ENCODE measurements at regions not wholly inside any gene's neighbourhood (a gene's known extent, or its start where the extent isn't known, plus 50 kb on each side); places are given as distances from the start of the nearest gene placed in this dataset.
"Not testable (repeated sequence)": the region's sequence is repeated elsewhere in the genome, so short reads cannot be mapped to it uniquely, and the experiment has no call there.

- DNase-seq (ENCODE audit: low read depth in 3 of 3, low spot score in 1 of 3): no peak
Observed at GRCh38 chrX:5702890-5703289, 525.8 kb downstream of the NLGN4X start.

DNA sequence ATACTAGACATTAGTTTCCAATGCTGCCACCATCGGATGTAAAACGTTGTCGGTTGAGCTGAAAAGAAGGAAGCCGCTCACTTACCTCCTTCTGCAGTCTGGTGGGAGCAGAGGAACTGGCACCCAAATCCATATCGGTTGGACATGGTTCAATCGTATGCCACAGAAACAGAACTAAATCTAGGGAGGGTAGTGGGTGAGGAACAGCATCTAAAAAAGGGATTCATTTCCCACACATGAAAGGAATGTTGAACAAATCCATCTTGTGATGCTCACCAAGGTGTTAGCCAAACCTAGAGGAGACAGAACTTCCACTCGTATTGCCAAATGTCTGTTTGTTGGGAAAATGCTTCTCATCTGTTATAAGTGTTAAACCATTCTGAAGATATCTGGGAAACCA, 532.7 kb downstream of the NLGN4X start:
- DNase-seq (ENCODE audit: low read depth in 3 of 3, low spot score in 1 of 3): no peak

- DNase-seq (ENCODE audit: low read depth in 3 of 3, low spot score in 1 of 3): no peak
Observed at GRCh38 chrX:5683996-5684395, 544.7 kb downstream of the NLGN4X start.

DNA sequence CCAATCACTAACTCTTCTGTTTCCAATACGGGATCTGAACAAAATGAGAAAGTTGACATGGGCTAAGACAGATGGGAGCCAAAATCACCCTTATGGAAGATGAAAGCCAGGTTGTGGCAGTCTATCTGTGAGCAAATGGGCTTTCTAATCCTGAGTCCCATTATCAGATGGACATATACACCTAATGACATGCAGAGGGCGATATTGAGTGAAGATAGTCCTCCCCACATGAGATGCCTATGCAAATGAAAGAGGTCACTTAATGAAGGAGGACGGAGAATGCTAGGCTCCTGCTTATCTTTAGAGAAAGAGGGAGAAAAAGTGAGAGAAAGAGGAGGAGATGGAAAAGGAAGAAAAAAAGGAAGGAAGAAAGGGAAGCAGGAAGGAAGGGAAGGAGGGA, 547.5 kb downstream of the NLGN4X start:
- DNase-seq (ENCODE audit: low read depth in 3 of 3, low spot score in 1 of 3): no peak

- DNase-seq (ENCODE audit: low read depth in 3 of 3, low spot score in 1 of 3): no peak
Observed at GRCh38 chrX:5674036-5674435, 554.6 kb downstream of the NLGN4X start.

DNA sequence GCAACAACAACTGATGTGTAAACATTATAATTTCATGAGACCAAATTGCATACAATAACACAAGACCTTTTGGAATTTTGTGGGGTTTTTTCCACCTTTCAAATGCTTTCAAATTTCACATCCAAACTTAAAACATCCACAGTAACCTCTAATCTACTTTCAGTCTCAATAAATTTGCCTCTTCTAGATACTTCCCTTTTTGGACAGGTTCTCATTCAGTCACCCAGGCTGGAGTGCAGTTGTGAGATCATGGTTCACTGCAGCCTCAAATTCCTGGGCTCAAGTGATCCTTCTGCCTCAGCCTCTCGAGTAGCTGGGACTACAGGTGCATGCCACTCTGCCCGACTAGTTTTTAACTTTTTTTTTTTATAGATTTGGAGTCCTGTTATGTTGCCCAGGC, 556.6 kb downstream of the NLGN4X start:
- no peak for DNase-seq (ENCODE audit: low read depth in 3 of 3, low spot score in 1 of 3)

DNA sequence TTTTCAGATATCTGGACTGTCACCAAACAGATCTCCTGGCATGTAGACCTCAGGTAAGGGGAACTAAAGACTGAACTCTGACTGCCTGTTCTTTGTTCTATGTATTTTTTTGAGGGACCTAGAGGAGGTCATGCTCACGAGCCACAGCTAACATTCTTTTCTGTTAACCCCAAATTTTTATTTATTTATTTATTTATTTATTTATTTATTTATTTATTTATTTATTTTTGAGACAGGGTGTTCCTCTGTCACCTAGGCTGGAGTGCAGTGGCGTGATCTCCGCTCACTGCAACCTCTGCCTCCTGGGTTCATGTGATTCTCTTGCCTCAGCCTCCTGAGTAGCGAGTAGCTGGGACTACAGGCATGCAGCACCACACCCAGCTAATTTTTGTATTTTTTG, 562.0 kb downstream of the NLGN4X start:
- not testable (repeated sequence) for DNase-seq (ENCODE audit: low read depth in 3 of 3, low spot score in 1 of 3)

DNA sequence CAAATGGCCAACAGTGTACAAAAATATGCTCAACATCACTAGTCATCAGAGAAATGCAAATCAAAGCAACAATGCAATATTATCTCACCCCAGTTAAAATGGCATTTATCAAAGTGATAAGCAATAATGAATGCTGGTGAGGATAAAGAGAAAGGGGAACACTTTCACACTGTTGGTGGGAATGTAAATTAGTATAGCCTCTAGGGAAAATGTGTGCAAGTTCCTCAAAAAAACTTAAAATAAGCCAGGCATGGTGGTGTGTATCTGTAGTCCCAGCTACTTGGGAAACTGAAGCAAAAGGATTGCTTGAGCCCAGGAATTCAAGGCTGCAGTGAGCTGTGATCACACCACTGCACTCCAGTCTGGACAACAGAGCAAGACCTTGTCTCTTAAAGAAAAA, 572.1 kb downstream of the NLGN4X start:
- DNase-seq (ENCODE audit: low read depth in 3 of 3, low spot score in 1 of 3): no peak

DNA sequence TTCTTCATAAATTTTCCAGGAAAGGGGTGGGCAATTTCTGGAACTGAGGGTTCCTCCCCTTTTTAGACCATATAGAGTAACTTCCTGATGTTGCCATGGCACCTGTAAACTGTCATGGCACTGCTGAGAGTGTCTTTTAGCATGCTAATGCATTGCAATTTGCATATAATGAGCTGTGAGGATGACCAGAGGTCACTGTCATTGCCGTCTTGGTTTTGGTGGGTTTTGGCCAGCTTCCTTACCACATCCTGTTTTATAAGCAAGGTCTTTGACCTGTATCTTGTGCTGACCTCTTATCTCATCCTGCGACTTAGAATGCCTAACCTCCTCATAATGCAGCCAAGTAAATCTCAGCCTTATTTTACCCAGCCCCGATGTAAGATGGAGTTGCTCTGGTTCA, 577.8 kb downstream of the NLGN4X start:
- DNase-seq (ENCODE audit: low read depth in 3 of 3, low spot score in 1 of 3): no peak

- DNase-seq (ENCODE audit: low read depth in 3 of 3, low spot score in 1 of 3): no peak
Observed at GRCh38 chrX:5648941-5649568, 579.6 kb downstream of the NLGN4X start.

GRCh38 chrX:5646818-5647217, 581.8 kb downstream of the NLGN4X start:
- DNase-seq (ENCODE audit: low read depth in 3 of 3, low spot score in 1 of 3): no peak

DNA sequence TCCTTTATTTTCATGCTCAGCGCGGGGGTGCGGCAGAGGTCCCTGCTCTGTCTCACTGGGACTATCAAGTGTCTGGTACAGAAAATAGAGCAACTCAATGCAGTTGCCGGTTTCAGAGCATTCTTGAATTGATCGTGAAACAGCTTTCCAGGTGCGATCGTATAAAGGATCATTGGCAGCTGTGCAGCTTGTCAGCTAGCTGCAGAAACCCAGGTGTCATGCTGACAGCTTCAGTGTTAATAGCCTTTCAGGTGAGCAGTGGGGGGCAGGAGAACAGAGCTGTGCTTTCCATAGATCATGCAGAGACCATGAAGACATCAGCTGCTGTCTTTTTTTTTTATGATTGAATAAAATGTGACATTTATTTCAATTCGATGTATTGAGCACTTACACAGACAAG, 583.9 kb downstream of the NLGN4X start:
- DNase-seq (ENCODE audit: low read depth in 3 of 3, low spot score in 1 of 3): no peak

DNA sequence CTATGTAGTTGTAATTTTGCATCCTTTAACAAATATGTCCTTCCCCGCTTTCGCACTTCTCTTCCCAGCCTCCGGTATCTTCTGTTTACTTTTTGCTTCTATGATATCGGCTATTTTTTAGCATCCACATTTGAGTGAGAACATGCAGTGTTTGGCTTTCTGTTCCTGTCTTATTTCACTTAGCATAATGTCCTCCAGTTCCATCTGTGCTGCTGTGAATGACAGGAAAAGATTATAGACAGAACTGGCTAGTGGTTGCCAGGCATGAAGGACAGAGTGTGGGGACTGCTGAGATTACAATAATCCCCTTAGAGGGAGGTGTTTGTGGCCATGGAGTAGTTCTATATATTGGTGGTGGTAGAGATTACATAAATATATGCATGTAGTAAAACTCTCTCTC, 588.6 kb downstream of the NLGN4X start:
- DNase-seq (ENCODE audit: low read depth in 3 of 3, low spot score in 1 of 3): no peak

GRCh38 chrX:5638572-5638971, 590.1 kb downstream of the NLGN4X start:
- DNase-seq (ENCODE audit: low read depth in 3 of 3, low spot score in 1 of 3): no peak

GRCh38 chrX:5632887-5633286, 595.8 kb downstream of the NLGN4X start:
- DNase-seq (ENCODE audit: low read depth in 3 of 3, low spot score in 1 of 3): no peak

DNA sequence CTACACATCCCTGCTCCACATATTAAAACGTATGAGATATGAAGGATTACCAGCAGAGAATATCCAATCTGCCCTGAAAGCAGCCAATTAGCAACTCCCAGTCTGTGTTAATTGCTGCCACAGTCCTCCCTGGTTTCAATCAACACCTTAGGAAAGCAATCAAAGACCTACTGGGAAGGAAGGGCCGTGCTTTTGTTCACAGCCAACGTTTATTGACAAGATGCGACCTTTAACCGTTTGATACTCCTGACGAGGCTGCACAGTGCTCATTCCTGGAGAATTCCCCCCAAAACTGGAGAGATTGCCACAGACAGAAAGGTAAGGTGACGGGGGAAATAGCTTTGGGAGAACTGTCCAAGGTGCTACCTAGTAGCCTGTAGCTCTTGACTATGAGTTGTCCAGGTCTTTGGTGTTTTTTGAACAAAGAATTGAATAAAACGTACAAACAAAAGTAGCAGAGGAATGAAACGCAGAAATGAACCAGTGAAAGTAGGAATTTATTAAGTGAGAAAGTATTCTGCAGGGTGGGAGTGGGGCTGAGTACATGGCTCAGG, 596.5 kb downstream of the NLGN4X start:
- DNase-seq (ENCODE audit: low read depth in 3 of 3, low spot score in 1 of 3): no peak

DNA sequence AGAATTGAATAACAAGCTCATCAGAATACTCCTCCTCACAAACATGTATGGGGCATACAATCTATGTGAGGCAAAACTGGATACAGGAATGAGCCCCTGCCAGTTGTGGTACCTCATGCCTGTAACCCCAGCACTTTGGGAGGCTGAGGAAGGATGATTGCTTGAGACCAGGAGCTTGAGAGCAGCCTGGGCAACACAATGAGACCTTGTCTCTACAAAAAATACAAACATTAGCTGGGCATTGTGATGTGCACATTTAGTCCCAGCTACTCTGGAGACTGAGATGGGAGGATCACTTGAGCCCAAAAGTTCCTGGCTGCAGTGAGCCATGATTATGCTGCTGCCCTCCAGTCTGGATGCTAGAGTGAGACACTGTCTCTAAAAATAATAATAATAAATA, 611.0 kb downstream of the NLGN4X start:
- no peak for DNase-seq (ENCODE audit: low read depth in 3 of 3, low spot score in 1 of 3)

DNA sequence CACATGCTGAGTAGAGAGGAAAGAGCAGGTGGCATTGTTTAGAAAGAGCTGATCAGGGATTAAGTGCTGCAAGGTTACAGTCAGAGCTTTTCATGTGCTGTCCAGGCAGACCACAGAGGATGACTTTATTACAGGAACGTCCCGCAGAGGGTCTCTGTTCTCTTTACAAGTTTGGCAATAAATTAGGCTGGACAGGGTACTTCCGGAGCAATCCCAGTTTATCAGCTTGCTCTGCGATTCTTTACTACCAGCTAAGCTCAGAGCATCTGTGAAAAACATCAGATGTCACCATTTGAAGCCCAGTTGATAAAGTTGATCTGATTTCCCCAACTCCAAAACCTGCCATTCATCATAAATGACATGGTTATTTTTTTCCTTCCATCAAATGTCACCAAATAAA, 633.1 kb downstream of the NLGN4X start:
- no peak for DNase-seq (ENCODE audit: low read depth in 3 of 3, low spot score in 1 of 3)

- DNase-seq (ENCODE audit: low read depth in 3 of 3, low spot score in 1 of 3): no peak
Observed at GRCh38 chrX:5586726-5587125, 641.9 kb downstream of the NLGN4X start.

DNA sequence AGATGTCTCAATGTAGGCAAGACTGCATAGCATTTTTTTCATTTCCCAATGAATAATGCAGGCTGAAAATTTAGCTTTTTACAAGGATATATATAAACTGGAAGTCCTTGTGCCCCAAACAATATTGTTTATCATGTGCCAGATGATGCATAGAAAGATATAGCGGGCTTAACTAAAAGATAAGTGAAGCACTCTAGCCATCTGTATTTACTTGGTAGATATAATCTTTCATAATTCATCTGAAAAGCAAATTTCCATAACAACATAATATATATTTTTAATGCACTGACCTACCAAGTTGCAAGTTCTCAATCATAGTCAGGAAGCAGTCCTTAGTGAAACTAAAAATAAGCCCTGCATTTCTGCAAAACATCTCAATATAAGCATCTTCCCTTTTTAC, 653.3 kb downstream of the NLGN4X start:
- DNase-seq (ENCODE audit: low read depth in 3 of 3, low spot score in 1 of 3): no peak

- DNase-seq (ENCODE audit: low read depth in 3 of 3, low spot score in 1 of 3): no peak
Observed at GRCh38 chrX:5568934-5569333, 659.7 kb downstream of the NLGN4X start.

- no peak for DNase-seq (ENCODE audit: low read depth in 3 of 3, low spot score in 1 of 3)
Observed at GRCh38 chrX:5559386-5559785, 669.3 kb downstream of the NLGN4X start.

DNA sequence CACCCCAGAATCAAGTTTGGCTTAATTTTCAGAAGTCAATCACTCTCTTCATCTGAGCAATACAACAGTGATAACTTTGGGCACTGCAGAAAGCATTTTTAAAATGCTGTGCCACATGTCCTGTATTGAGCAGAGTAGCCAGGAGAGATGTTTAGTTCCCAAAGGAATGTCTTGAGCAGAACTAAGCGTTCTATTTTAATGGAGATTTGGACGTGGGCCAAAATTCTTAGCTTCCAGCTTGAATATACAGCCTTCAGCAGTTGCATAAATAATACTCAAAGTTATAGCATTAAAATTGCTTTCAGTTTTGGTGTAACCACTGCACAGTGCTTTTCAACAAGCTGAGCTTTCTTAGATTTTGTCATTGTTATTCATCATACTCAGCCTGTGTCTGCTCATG, 679.2 kb downstream of the NLGN4X start:
- DNase-seq (ENCODE audit: low read depth in 3 of 3, low spot score in 1 of 3): no peak
